ENCODE measurements at regions not wholly inside any gene's neighbourhood (a gene's known extent, or its start where the extent isn't known, plus 50 kb on each side); places are given as distances from the start of the nearest gene placed in this dataset.

DNA sequence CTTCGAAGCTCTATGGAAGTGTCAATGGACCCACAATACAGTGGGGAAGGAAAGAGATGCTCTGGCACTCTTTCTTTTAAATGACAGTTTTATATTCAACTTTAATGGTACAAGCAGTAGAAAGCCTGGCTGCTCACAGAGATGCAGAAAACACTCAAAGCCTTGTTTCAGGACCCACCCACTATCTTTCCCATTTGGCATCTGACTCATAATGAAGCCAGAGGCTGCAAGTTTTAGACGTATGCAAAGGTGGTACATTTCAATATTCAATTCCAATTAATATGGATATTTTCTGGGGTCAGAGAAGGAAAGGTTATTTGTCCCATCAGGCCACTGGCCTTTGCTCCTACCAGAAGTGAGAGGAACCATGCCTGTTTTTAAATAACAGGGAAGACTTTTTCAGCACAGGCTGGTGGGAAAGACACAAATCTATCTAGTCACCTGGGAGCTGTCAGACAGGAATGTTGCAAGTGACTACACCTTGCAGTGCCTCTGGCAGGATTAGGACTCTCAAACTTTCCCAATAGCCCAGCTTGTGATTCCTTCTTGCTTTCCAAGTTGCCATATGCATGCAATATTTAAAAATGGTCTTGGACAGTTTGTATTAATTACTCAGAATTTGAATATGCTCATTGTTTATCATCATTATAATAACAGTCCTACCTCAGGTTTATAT lies 70.0 kb upstream of the RAB40AL start:
- 55 to 91% (median 83%) methylated on average over 2 of the region's 2 CpGs for WGBS, 5 donors
- Histone ChIP-seq H3K36me3 (peaks cover 0 to 11% (median 0%) of the 10 kb centered on the region in 6 donors), H3K4me1 (no peaks in the 10 kb centered on the region), H3K9me3 (no peaks in the 10 kb centered on the region), H3K27ac (no peak overlapping the region), H3K27me3 (replicated peaks in 1 of 7) (no peaks in the 10 kb centered on the region), H3K4me3 (no peak overlapping the region)
- intact Hi-C loops (cut with DNase I; ENCODE audit: low total_unique reads) = no loop called here
- TF ChIP-seq POLR2A (IDR thresholded peaks at IDR 0.05) (no peak), POLR2AphosphoS5 (IDR thresholded peaks at IDR 0.05) (no peak)
- TF ChIP-seq, protein P1, sequence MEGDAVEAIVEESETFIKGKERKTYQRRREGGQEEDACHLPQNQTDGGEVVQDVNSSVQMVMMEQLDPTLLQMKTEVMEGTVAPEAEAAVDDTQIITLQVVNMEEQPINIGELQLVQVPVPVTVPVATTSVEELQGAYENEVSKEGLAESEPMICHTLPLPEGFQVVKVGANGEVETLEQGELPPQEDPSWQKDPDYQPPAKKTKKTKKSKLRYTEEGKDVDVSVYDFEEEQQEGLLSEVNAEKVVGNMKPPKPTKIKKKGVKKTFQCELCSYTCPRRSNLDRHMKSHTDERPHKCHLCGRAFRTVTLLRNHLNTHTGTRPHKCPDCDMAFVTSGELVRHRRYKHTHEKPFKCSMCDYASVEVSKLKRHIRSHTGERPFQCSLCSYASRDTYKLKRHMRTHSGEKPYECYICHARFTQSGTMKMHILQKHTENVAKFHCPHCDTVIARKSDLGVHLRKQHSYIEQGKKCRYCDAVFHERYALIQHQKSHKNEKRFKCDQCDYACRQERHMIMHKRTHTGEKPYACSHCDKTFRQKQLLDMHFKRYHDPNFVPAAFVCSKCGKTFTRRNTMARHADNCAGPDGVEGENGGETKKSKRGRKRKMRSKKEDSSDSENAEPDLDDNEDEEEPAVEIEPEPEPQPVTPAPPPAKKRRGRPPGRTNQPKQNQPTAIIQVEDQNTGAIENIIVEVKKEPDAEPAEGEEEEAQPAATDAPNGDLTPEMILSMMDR (IDR thresholded peaks at IDR 0.05 in 8 of 11, conservative IDR thresholded peaks at IDR 0.05 in 3 of 11) = no peak
- no peak for DNase-seq

DNA sequence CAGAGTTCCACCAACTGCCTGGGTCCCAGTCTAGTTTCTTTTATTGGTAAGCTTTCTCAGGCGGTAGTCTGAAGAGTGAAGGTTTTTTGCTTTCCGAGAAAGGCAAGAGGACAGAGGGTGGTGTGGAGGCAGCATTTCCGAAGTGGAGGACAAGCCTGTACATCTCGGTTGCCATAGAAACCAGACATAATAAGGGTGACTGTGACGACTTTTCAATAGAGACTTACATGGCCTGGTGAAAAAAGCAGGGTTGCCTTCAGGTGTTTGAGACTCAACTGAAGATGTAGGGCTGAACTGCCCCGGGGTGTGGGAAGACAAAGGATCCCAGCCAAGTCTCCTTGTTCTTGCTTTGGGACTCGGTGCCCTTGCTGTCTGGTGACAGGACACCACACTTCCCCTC lies 53.6 kb upstream of the RAB40AL start:
- Histone ChIP-seq H3K4me1 (no peaks in the 10 kb centered on the region), H3K4me3 (no peak overlapping the region), H3K9me3 (no peaks in the 10 kb centered on the region), H3K27ac (no peak overlapping the region), H3K36me3 (peaks cover 0 to 19% (median 0%) of the 10 kb centered on the region in 6 donors), H3K27me3 (replicated peaks in 1 of 7) (no peaks in the 10 kb centered on the region)
- no peak for TF ChIP-seq POLR2AphosphoS5 (IDR thresholded peaks at IDR 0.05)
- TF ChIP-seq, protein P1 (IDR thresholded peaks at IDR 0.05 in 8 of 11, conservative IDR thresholded peaks at IDR 0.05 in 3 of 11) = no peak
- intact Hi-C loops (cut with DNase I; ENCODE audit: low total_unique reads) = no loop called here
- DNase-seq = no peak
- WGBS, 5 donors = 72 to 97% (median 85%) methylated on average over 6 to 7 of the region's 7 CpGs

Measured in spleen (tissue), 11 donors.